GM23338 (cell line): ENCODE measurements at regions not wholly inside any gene's neighbourhood (a gene's known extent, or its start where the extent isn't known, plus 50 kb on each side); places are given as distances from the start of the nearest gene placed in this dataset.
"Not testable (repeated sequence)": the region's sequence is repeated elsewhere in the genome, so short reads cannot be mapped to it uniquely, and the experiment has no call there.

ENCODE experiments used
- ATAC-seq: fragments of 200-7000 bp; cut with Tn5 transposase; 3 replicates; pipeline ENCODE4 v1.9.1; 2020
- DNase-seq: peaks from one replicate; pipeline ENCODE4 v3.0.0-alpha.2; 2015; ENCODE audit warnings: low spot score
- H2AFZ ChIP-seq: fragments of 200-600 bp; sonication (generic); 2 replicates; pipeline ENCODE4 v1.8.0; 2016; ENCODE audit warnings: antibody characterized with exemption, mild to moderate bottlenecking, moderate library complexity
- H3F3A ChIP-seq: fragments of 200-600 bp; sonication (generic); replicated peaks from 2 replicates; pipeline ENCODE4 v1.8.0; 2017; ENCODE audit warnings: antibody characterized with exemption, mixed run types, low read depth
- H3K27ac ChIP-seq: fragments of 200-600 bp; sonication (generic); 2 replicates; pipeline ENCODE4 v1.6.1; 2016; ENCODE audit warnings: low read depth
- H3K27me3 ChIP-seq: fragments of 200-600 bp; sonication (generic); 2 replicates; pipeline ENCODE4 v1.8.0; 2016; ENCODE audit warnings: mild to moderate bottlenecking, mixed run types, moderate library complexity; ENCODE audit not compliant: insufficient read depth
- H3K36me3 ChIP-seq: fragments of 200-600 bp; sonication (generic); 2 replicates; pipeline ENCODE4 v1.8.0; 2016; ENCODE audit warnings: mild to moderate bottlenecking; ENCODE audit not compliant: insufficient read depth
- H3K4me1 ChIP-seq: fragments of 200-600 bp; sonication (generic); 2 replicates; pipeline ENCODE4 v1.8.0; 2016; ENCODE audit warnings: mild to moderate bottlenecking, moderate library complexity; ENCODE audit not compliant: insufficient read depth
- H3K4me2 ChIP-seq: fragments of 200-600 bp; sonication (generic); 2 replicates; pipeline ENCODE4 v1.7.1; 2017; ENCODE audit warnings: mixed run types
- H3K4me3 ChIP-seq: fragments of 200-600 bp; sonication (generic); 2 replicates; pipeline ENCODE4 v1.6.1; 2016; ENCODE audit warnings: mixed run types
- H3K79me2 ChIP-seq: fragments of 200-600 bp; sonication (generic); replicated peaks from 2 replicates; pipeline ENCODE4 v1.8.0; 2017; ENCODE audit warnings: mild to moderate bottlenecking; ENCODE audit not compliant: insufficient read depth
- H3K9me2 ChIP-seq: fragments of 200-600 bp; sonication (generic); 2 replicates; pipeline ENCODE4 v1.8.0; 2017; ENCODE audit not compliant: insufficient read depth
- H4K20me1 ChIP-seq: fragments of 200-600 bp; sonication (generic); replicated peaks from 2 replicates; pipeline ENCODE4 v1.8.0; 2017; ENCODE audit warnings: mild to moderate bottlenecking; ENCODE audit not compliant: insufficient read depth
- H3K27ac Mint-ChIP-seq: 2 replicates; pipeline ENCODE4 v1.8.0; 2020; ENCODE audit warnings: inconsistent platforms, mild to moderate bottlenecking, moderate library complexity, mixed read lengths
- H3K27me3 Mint-ChIP-seq: 3 replicates; pipeline ENCODE4 v1.8.0; 2022; ENCODE audit warnings: low read depth, mild to moderate bottlenecking, moderate library complexity, mixed read lengths, inconsistent platforms; ENCODE audit not compliant: insufficient read depth, poor library complexity
- H3K36me3 Mint-ChIP-seq: 3 replicates; pipeline ENCODE4 v1.8.0; 2021; ENCODE audit warnings: low read depth, mild to moderate bottlenecking, inconsistent platforms, moderate library complexity, mixed read lengths
- H3K4me1 Mint-ChIP-seq: 3 replicates; pipeline ENCODE4 v1.8.0; 2020; ENCODE audit warnings: mild to moderate bottlenecking, inconsistent platforms, mixed read lengths
- H3K4me3 Mint-ChIP-seq: 3 replicates; pipeline ENCODE4 v1.8.0; 2021; ENCODE audit warnings: moderate library complexity, mild to moderate bottlenecking, inconsistent platforms, mixed read lengths
- H3K9me3 Mint-ChIP-seq: 3 replicates; pipeline ENCODE4 v1.8.0; 2020; ENCODE audit warnings: moderate library complexity, mild to moderate bottlenecking, inconsistent platforms, mixed read lengths
- EZH2phosphoT487 ChIP-seq: fragments of 200-600 bp; sonication (generic); IDR thresholded peaks from one replicate; pipeline ENCODE4 v1.8.1; 2018; ENCODE audit warnings: antibody characterized with exemption; ENCODE audit not compliant: unreplicated experiment
- JUNB ChIP-seq: IDR thresholded peaks from one replicate; pipeline ENCODE4 v1.6.1; 2016; ENCODE audit warnings: antibody characterized with exemption; ENCODE audit not compliant: unreplicated experiment
- NANOG ChIP-seq: IDR thresholded peaks from 2 replicates; pipeline ENCODE4 v1.6.1; 2016; ENCODE audit warnings: antibody characterized with exemption, borderline replicate concordance
- POLR2AphosphoS5 ChIP-seq: IDR thresholded peaks from 2 replicates; pipeline ENCODE4 v1.6.1; 2016; ENCODE audit warnings: antibody characterized with exemption, low read depth
- STAT1 ChIP-seq: IDR thresholded peaks from one replicate; pipeline ENCODE4 v1.6.1; 2016; ENCODE audit warnings: antibody characterized with exemption; ENCODE audit not compliant: unreplicated experiment
- ZNF331 ChIP-seq: fragments of 250-450 bp; sonication (Bioruptor Pico); IDR thresholded peaks from 2 replicates; pipeline ENCODE4 v1.5.0; 2020; ENCODE audit warnings: low read depth, mild to moderate bottlenecking, moderate library complexity
- TF ChIP-seq, protein P1 (sequence below), 2 experiments: fragments of 200-600 bp in 1 of 2; sonication (generic) in 1 of 2; conservative IDR thresholded peaks; 2 replicates each; pipeline versions ENCODE4 v1.5.1 to v1.6.1; 2016 to 2017; ENCODE audit warnings: antibody characterized with exemption in 2 of 2, low read depth in 2 of 2, mild to moderate bottlenecking in 2 of 2, moderate library complexity in 1 of 2
- TF ChIP-seq, protein P2 (sequence below): IDR thresholded peaks from one replicate; pipeline ENCODE4 v1.6.1; 2018; ENCODE audit warnings: antibody characterized with exemption; ENCODE audit not compliant: unreplicated experiment

DNA sequence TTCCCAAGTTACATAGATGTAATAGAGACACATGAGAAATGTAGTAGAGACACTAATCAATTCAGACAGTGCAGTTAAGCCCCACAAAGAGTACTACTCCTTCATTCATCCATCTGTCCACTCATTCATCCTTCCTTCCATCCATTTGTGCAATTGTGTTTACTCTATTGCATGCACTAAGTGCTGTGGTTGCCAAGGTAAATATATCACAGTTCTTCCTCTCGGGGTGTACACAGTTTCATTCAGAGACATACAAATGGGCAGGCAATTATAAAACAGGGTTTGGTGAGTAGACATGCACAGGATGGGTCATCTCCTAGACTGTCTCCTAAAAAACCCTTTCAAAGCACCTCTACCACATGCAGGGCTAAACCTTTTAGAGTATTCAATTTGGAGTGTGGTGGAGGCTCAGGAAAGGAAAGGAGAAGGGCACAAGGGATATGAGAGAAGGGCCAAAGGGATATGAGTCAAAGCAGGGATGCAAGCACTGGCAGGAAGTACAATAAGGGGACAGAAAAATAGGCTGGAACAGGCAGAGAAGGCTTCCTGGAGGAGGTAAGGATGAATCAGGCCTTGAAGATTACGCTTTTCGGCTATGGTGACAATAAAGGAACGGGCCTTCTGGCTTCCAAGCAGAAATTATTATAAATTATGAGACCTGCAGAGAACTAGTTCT, 153.6 kb upstream of the VKORC1L1 start:
- H3K4me2 ChIP-seq, H3K27ac ChIP-seq, H3K27me3 Mint-ChIP-seq, H3K27ac Mint-ChIP-seq, H4K20me1 ChIP-seq, H3K36me3 ChIP-seq, H3K4me3 Mint-ChIP-seq, DNase-seq, H3K27me3 ChIP-seq, H3K4me1 ChIP-seq, H2AFZ ChIP-seq, H3K79me2 ChIP-seq, ATAC-seq, H3K9me3 Mint-ChIP-seq, H3K4me1 Mint-ChIP-seq, H3F3A ChIP-seq, H3K4me3 ChIP-seq, H3K9me2 ChIP-seq: not testable (repeated sequence)
- peaks cover 11% of the 10 kb centered on the region; the same call in 2 of the 3 replicates for H3K36me3 Mint-ChIP-seq

DNA sequence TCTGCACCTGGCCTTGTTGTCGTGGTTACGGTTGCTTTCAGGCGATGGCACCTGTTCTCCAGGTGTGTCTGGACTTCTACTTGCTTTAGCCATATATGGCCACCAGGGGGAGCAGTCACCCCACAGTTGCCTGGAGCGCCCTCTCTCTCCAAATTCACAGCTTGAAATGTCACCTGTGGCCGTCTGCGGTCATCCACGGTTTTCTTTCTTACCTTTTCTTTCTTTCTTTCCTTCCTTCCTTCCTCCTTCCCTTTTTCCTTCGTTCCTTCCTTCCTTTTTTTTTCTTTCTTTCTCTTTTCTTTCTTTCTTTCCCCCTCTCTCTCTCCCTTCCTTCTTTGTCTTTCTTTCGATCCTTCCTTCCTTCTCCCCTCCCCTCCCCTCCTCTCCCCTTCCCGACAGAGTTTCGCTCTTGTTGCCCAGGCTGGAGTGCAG, 150.5 kb upstream of the VKORC1L1 start:
- DNase-seq: peak; percentile 84
- Histone ChIP-seq H4K20me1 (no peaks in the 10 kb centered on the region), H3K4me3 (no peak overlapping the region), H3F3A (no peaks in the 10 kb centered on the region), H2AFZ (no peak overlapping the region), H3K36me3 (no peaks in the 10 kb centered on the region), H3K27me3 (no peaks in the 10 kb centered on the region), H3K9me2 (no peaks in the 10 kb centered on the region), H3K4me1 (no peaks in the 10 kb centered on the region), H3K27ac (no peak overlapping the region), H3K4me2 (no peak overlapping the region), H3K79me2 (no peaks in the 10 kb centered on the region)
- H3K36me3 Mint-ChIP-seq: peaks cover 11% of the 10 kb centered on the region
- H3K27me3 Mint-ChIP-seq: peaks cover 5% of the 10 kb centered on the region
- peak; percentile 88 for ATAC-seq
- H3K4me1 Mint-ChIP-seq: no peaks in the 10 kb centered on the region; the same call in 2 of the 3 replicates
- no peak overlapping the region for H3K27ac Mint-ChIP-seq
- no peak for TF ChIP-seq EZH2phosphoT487
- TF ChIP-seq, protein P1, sequence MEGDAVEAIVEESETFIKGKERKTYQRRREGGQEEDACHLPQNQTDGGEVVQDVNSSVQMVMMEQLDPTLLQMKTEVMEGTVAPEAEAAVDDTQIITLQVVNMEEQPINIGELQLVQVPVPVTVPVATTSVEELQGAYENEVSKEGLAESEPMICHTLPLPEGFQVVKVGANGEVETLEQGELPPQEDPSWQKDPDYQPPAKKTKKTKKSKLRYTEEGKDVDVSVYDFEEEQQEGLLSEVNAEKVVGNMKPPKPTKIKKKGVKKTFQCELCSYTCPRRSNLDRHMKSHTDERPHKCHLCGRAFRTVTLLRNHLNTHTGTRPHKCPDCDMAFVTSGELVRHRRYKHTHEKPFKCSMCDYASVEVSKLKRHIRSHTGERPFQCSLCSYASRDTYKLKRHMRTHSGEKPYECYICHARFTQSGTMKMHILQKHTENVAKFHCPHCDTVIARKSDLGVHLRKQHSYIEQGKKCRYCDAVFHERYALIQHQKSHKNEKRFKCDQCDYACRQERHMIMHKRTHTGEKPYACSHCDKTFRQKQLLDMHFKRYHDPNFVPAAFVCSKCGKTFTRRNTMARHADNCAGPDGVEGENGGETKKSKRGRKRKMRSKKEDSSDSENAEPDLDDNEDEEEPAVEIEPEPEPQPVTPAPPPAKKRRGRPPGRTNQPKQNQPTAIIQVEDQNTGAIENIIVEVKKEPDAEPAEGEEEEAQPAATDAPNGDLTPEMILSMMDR (conservative IDR thresholded peaks at IDR 0.05; ENCODE audit: low read depth in 2 of 2): peak; percentile 52 to 78
- H3K9me3 Mint-ChIP-seq: peaks cover 5% of the 10 kb centered on the region; the same call in 2 of the 3 replicates
- no peak overlapping the region for H3K4me3 Mint-ChIP-seq

DNA sequence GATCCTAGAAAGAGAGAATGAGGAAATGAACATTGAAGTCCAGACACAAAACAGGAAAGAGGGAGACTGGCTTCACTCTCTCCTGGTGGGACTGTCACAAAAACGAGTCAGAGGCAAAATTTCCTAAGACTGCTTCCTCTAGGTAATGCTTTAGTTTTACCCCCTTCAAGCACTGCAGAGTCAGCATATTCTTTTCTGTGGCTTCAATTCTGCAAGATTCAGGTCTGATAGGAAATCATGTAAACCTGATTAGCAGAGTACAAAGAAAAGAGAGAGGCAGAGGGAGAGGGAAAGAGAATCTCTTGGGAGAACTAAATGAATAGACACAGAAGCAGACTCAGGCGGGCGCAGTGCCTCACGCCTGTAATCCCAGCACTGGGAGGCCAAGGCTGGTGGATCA, 145.7 kb upstream of the VKORC1L1 start:
- H3K27me3 Mint-ChIP-seq, H3K4me3 Mint-ChIP-seq, H3K4me1 Mint-ChIP-seq, H3K9me3 Mint-ChIP-seq, H3K9me2 ChIP-seq, ATAC-seq, H2AFZ ChIP-seq, H3K36me3 ChIP-seq, DNase-seq, H3K79me2 ChIP-seq, H4K20me1 ChIP-seq, H3K4me3 ChIP-seq, H3K4me2 ChIP-seq, H3K36me3 Mint-ChIP-seq, H3K27me3 ChIP-seq, H3K4me1 ChIP-seq, H3F3A ChIP-seq, H3K27ac Mint-ChIP-seq, H3K27ac ChIP-seq: not testable (repeated sequence)

DNA sequence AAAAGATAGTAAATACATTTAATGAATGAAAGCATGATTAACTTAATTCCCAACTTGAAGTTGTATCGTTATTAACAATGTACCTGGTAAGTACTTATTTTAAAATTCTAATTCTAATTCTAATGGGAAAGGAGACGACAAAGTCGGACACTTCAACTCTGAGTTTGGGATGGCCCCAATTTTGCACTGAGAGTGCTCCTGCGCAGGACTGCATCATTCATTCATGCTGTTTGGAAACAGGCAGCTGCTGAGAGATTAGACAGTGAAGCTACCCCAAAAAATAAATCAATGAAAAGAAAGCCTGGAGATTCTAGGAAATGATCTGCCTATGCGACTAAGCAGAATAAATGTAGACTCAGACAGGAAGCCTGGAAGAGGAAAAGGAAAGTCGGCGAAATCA, 141.7 kb upstream of the VKORC1L1 start:
- peaks cover 3% of the 10 kb centered on the region for H3K4me1 Mint-ChIP-seq
- Histone ChIP-seq H2AFZ (peak overlapping the region; percentile 53; the same call in 1 of the 2 replicates), H3K9me2 (no peaks in the 10 kb centered on the region), H3K36me3 (no peaks in the 10 kb centered on the region), H3K4me1 (peaks cover 7% of the 10 kb centered on the region), H3F3A (no peaks in the 10 kb centered on the region), H3K27me3 (no peaks in the 10 kb centered on the region), H3K27ac (no peak overlapping the region), H3K79me2 (no peaks in the 10 kb centered on the region), H4K20me1 (no peaks in the 10 kb centered on the region), H3K4me3 (peak overlapping the region; percentile 63), H3K4me2 (peak overlapping the region; percentile 83)
- H3K9me3 Mint-ChIP-seq: no peaks in the 10 kb centered on the region
- ATAC-seq (no peak), DNase-seq (no peak)
- H3K27me3 Mint-ChIP-seq: peaks cover 8% of the 10 kb centered on the region
- H3K4me3 Mint-ChIP-seq: peak overlapping the region; percentile 75
- H3K27ac Mint-ChIP-seq: peak overlapping the region; percentile 78; the same call in 1 of the 2 replicates
- no peaks in the 10 kb centered on the region; the same call in 2 of the 3 replicates for H3K36me3 Mint-ChIP-seq
- TF ChIP-seq, protein P2, sequence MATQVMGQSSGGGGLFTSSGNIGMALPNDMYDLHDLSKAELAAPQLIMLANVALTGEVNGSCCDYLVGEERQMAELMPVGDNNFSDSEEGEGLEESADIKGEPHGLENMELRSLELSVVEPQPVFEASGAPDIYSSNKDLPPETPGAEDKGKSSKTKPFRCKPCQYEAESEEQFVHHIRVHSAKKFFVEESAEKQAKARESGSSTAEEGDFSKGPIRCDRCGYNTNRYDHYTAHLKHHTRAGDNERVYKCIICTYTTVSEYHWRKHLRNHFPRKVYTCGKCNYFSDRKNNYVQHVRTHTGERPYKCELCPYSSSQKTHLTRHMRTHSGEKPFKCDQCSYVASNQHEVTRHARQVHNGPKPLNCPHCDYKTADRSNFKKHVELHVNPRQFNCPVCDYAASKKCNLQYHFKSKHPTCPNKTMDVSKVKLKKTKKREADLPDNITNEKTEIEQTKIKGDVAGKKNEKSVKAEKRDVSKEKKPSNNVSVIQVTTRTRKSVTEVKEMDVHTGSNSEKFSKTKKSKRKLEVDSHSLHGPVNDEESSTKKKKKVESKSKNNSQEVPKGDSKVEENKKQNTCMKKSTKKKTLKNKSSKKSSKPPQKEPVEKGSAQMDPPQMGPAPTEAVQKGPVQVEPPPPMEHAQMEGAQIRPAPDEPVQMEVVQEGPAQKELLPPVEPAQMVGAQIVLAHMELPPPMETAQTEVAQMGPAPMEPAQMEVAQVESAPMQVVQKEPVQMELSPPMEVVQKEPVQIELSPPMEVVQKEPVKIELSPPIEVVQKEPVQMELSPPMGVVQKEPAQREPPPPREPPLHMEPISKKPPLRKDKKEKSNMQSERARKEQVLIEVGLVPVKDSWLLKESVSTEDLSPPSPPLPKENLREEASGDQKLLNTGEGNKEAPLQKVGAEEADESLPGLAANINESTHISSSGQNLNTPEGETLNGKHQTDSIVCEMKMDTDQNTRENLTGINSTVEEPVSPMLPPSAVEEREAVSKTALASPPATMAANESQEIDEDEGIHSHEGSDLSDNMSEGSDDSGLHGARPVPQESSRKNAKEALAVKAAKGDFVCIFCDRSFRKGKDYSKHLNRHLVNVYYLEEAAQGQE: no peak
- TF ChIP-seq ZNF331 (CRISPR knock-in tag): no peak
- no peak for TF ChIP-seq NANOG
- no peak for TF ChIP-seq JUNB
- TF ChIP-seq STAT1: no peak
- no peak for TF ChIP-seq POLR2AphosphoS5
